ENCODE measurements at regions not wholly inside any gene's neighbourhood (a gene's known extent, or its start where the extent isn't known, plus 50 kb on each side); places are given as distances from the start of the nearest gene placed in this dataset.
"Not testable (repeated sequence)": the region's sequence is repeated elsewhere in the genome, so short reads cannot be mapped to it uniquely, and the experiment has no call there.

GRCh38 chr3:115204475-115204874, 57.4 kb upstream of the ZBTB20 start:
- no peak for DNase-seq

- DNase-seq, result no peak
These were observed 61.1 kb upstream of the ZBTB20 start for GRCh38 chr3:115208066-115208750.

GRCh38 chr3:115211810-115212492, 64.9 kb upstream of the ZBTB20 start:
- DNase-seq, result no peak

- DNase-seq, result no peak
These were observed 65.5 kb upstream of the ZBTB20 start for GRCh38 chr3:115212615-115213014.

- not testable (repeated sequence) for DNase-seq
These were observed 66.0 kb upstream of the ZBTB20 start for GRCh38 chr3:115213052-115213451.

- no peak for DNase-seq
These were observed 70.2 kb upstream of the ZBTB20 start for GRCh38 chr3:115217292-115217677.

GRCh38 chr3:115217678-115218451, 70.8 kb upstream of the ZBTB20 start:
- peak; percentile 50 for DNase-seq

- no peak for DNase-seq
These were observed 71.8 kb upstream of the ZBTB20 start for GRCh38 chr3:115218859-115219258.

- no peak for DNase-seq
These were observed 77.6 kb upstream of the ZBTB20 start for GRCh38 chr3:115224687-115225086.

GRCh38 chr3:115226844-115227445, 79.9 kb upstream of the ZBTB20 start:
- no peak for DNase-seq

- DNase-seq, result no peak
These were observed 80.4 kb upstream of the ZBTB20 start for GRCh38 chr3:115227461-115227860.

GRCh38 chr3:115228266-115228665, 81.2 kb upstream of the ZBTB20 start:
- no peak for DNase-seq

GRCh38 chr3:115232167-115232566, 85.1 kb upstream of the ZBTB20 start:
- DNase-seq, result no peak

- no peak for DNase-seq
These were observed 85.9 kb upstream of the ZBTB20 start for GRCh38 chr3:115233021-115233420.

GRCh38 chr3:115236496-115236895, 89.4 kb upstream of the ZBTB20 start:
- DNase-seq, result no peak

- peak; percentile 49 for DNase-seq
These were observed 92.6 kb upstream of the ZBTB20 start for GRCh38 chr3:115239717-115240116.

- no peak for DNase-seq
These were observed 97.3 kb upstream of the ZBTB20 start for GRCh38 chr3:115244350-115244749.

GRCh38 chr3:115245438-115245837, 98.3 kb upstream of the ZBTB20 start:
- DNase-seq, result no peak

GRCh38 chr3:115245899-115246298, 98.8 kb upstream of the ZBTB20 start:
- DNase-seq, result no peak

- no peak for DNase-seq
These were observed 99.5 kb upstream of the ZBTB20 start for GRCh38 chr3:115246461-115247020.

GRCh38 chr3:115248274-115248673, 101.2 kb upstream of the ZBTB20 start:
- DNase-seq, result no peak

- no peak for DNase-seq
These were observed 104.4 kb upstream of the ZBTB20 start for GRCh38 chr3:115251509-115251908.

- no peak for DNase-seq
These were observed 105.6 kb upstream of the ZBTB20 start for GRCh38 chr3:115252679-115253078.
